Fibroblast of peridontal ligament (primary cell): ENCODE measurements at regions not wholly inside any gene's neighbourhood (a gene's known extent, or its start where the extent isn't known, plus 50 kb on each side); places are given as distances from the start of the nearest gene placed in this dataset.
A peak's percentile ranks its signal among the peaks of the same experiment; 100 is the strongest.
"Not testable (repeated sequence)": the region's sequence is repeated elsewhere in the genome, so short reads cannot be mapped to it uniquely, and the experiment has no call there.

Experiments used
- DNase-seq: peaks from one replicate; pipeline ENCODE4 v3.0.0-alpha.2; 2010; ENCODE audit errors: extremely low read depth

- peak; percentile 59 for DNase-seq
Observed at GRCh38 chr4:23097251-23097650, 404.5 kb downstream of the GBA3 start.

- DNase-seq: no peak
Observed at GRCh38 chr4:23091711-23092110, 399.0 kb downstream of the GBA3 start.

GRCh38 chr4:23085249-23085568, 392.5 kb downstream of the GBA3 start:
- no peak for DNase-seq

GRCh38 chr4:23084559-23085248, 392.0 kb downstream of the GBA3 start:
- DNase-seq: no peak

- DNase-seq: no peak
Observed at GRCh38 chr4:23083391-23083790, 390.7 kb downstream of the GBA3 start.

GRCh38 chr4:23080171-23080570, 387.4 kb downstream of the GBA3 start:
- DNase-seq: not testable (repeated sequence)

GRCh38 chr4:23070848-23071570, 378.3 kb downstream of the GBA3 start:
- no peak for DNase-seq

GRCh38 chr4:23068756-23069155, 376.0 kb downstream of the GBA3 start:
- DNase-seq: no peak

GRCh38 chr4:23068287-23068686, 375.6 kb downstream of the GBA3 start:
- no peak for DNase-seq

- DNase-seq: no peak
Observed at GRCh38 chr4:23062188-23062587, 369.5 kb downstream of the GBA3 start.

- no peak for DNase-seq
Observed at GRCh38 chr4:23061431-23061830, 368.7 kb downstream of the GBA3 start.

GRCh38 chr4:23060776-23061175, 368.0 kb downstream of the GBA3 start:
- DNase-seq: peak; percentile 12

GRCh38 chr4:23058165-23058776, 365.5 kb downstream of the GBA3 start:
- DNase-seq: no peak

GRCh38 chr4:23041501-23041900, 348.8 kb downstream of the GBA3 start:
- no peak for DNase-seq

GRCh38 chr4:23040539-23040938, 347.8 kb downstream of the GBA3 start:
- no peak for DNase-seq

- DNase-seq: no peak
Observed at GRCh38 chr4:23039818-23040217, 347.1 kb downstream of the GBA3 start.

- DNase-seq: peak; percentile 24
Observed at GRCh38 chr4:23038626-23039491, 346.1 kb downstream of the GBA3 start.

GRCh38 chr4:23036921-23037495, 344.3 kb downstream of the GBA3 start:
- DNase-seq: no peak

GRCh38 chr4:23036503-23036902, 343.8 kb downstream of the GBA3 start:
- DNase-seq: no peak

GRCh38 chr4:23035521-23036056, 342.9 kb downstream of the GBA3 start:
- DNase-seq: no peak

GRCh38 chr4:23034731-23035130, 342.0 kb downstream of the GBA3 start:
- no peak for DNase-seq

- DNase-seq: peak; percentile 10
Observed at GRCh38 chr4:23033796-23034195, 341.1 kb downstream of the GBA3 start.
